Type B pancreatic cell (in vitro differentiated cells): ENCODE measurements at regions not wholly inside any gene's neighbourhood (a gene's known extent, or its start where the extent isn't known, plus 50 kb on each side); places are given as distances from the start of the nearest gene placed in this dataset.
"Not testable (repeated sequence)": the region's sequence is repeated elsewhere in the genome, so short reads cannot be mapped to it uniquely, and the experiment has no call there.

Source experiments
- DNase-seq: peaks from one replicate; pipeline ENCODE4 v3.0.0; 2021; ENCODE audit warnings: mixed read lengths; ENCODE audit not compliant: unreplicated experiment; ENCODE audit errors: extremely low spot score
- H3K27ac Mint-ChIP-seq: 2 replicates; pipeline ENCODE4 v1.8.0; 2021; ENCODE audit warnings: mild to moderate bottlenecking, mixed read lengths
- H3K27me3 Mint-ChIP-seq: 2 replicates; pipeline ENCODE4 v1.8.0; 2021; ENCODE audit warnings: mixed read lengths
- H3K36me3 Mint-ChIP-seq: 2 replicates; pipeline ENCODE4 v1.8.0; 2021; ENCODE audit warnings: mixed read lengths
- H3K4me1 Mint-ChIP-seq: one replicate; pipeline ENCODE4 v1.8.0; 2021; ENCODE audit warnings: mixed read lengths; ENCODE audit not compliant: unreplicated experiment
- H3K4me3 Mint-ChIP-seq: 2 replicates; pipeline ENCODE4 v1.8.0; 2021; ENCODE audit warnings: mild to moderate bottlenecking, mixed read lengths
- H3K9me3 Mint-ChIP-seq: 2 replicates; pipeline ENCODE4 v1.8.0; 2021; ENCODE audit warnings: mixed read lengths
- CTCF ChIP-seq: fragments of 200-600 bp; sonication (generic); conservative IDR thresholded peaks from 2 replicates; pipeline ENCODE4 v1.5.0; 2021; ENCODE audit warnings: antibody characterized with exemption, mild to moderate bottlenecking

GRCh38 chr21:14890141-14890540 is 174.7 kb downstream of the NRIP1 start:
- H3K9me3 Mint-ChIP-seq: no peaks in the 10 kb centered on the region
- TF ChIP-seq CTCF: no peak
- H3K27me3 Mint-ChIP-seq: no peaks in the 10 kb centered on the region
- DNase-seq: no peak
- no peaks in the 10 kb centered on the region for H3K36me3 Mint-ChIP-seq
- H3K4me3 Mint-ChIP-seq: no peak overlapping the region
- no peak overlapping the region for H3K27ac Mint-ChIP-seq
- peaks cover 7% of the 10 kb centered on the region for H3K4me1 Mint-ChIP-seq

- H3K9me3 Mint-ChIP-seq: peaks cover 1% of the 10 kb centered on the region
- no peak overlapping the region for H3K4me3 Mint-ChIP-seq
- peaks cover 7% of the 10 kb centered on the region for H3K4me1 Mint-ChIP-seq
- H3K27me3 Mint-ChIP-seq: no peaks in the 10 kb centered on the region
- no peak for DNase-seq
- TF ChIP-seq CTCF: no peak
- no peaks in the 10 kb centered on the region for H3K36me3 Mint-ChIP-seq
- H3K27ac Mint-ChIP-seq: no peak overlapping the region
Observed at GRCh38 chr21:14889080-14889810, 175.6 kb downstream of the NRIP1 start.

- Mint-ChIP-seq H3K36me3 (no peaks in the 10 kb centered on the region), H3K4me1 (peaks cover 7% of the 10 kb centered on the region), H3K4me3 (no peak overlapping the region), H3K27ac (no peak overlapping the region), H3K27me3 (no peaks in the 10 kb centered on the region), H3K9me3 (peaks cover 7% of the 10 kb centered on the region)
- no peak for DNase-seq
- TF ChIP-seq CTCF: no peak
Observed at GRCh38 chr21:14888202-14888601, 176.6 kb downstream of the NRIP1 start.

GRCh38 chr21:14886001-14886400 is 178.8 kb downstream of the NRIP1 start:
- H3K27me3 Mint-ChIP-seq: no peaks in the 10 kb centered on the region
- peaks cover 1% of the 10 kb centered on the region for H3K36me3 Mint-ChIP-seq
- no peak for TF ChIP-seq CTCF
- H3K4me1 Mint-ChIP-seq: peaks cover 7% of the 10 kb centered on the region
- H3K27ac Mint-ChIP-seq: no peak overlapping the region
- DNase-seq: no peak
- H3K4me3 Mint-ChIP-seq: no peak overlapping the region
- peaks cover 7% of the 10 kb centered on the region for H3K9me3 Mint-ChIP-seq

- DNase-seq: no peak
- Mint-ChIP-seq H3K27ac (no peak overlapping the region), H3K27me3 (no peaks in the 10 kb centered on the region), H3K4me3 (no peak overlapping the region), H3K4me1 (peaks cover 12% of the 10 kb centered on the region), H3K9me3 (peaks cover 7% of the 10 kb centered on the region), H3K36me3 (peaks cover 4% of the 10 kb centered on the region)
- TF ChIP-seq CTCF: no peak
Observed at GRCh38 chr21:14883351-14883750, 181.4 kb downstream of the NRIP1 start.

- H3K27me3 Mint-ChIP-seq, H3K36me3 Mint-ChIP-seq, DNase-seq, H3K4me3 Mint-ChIP-seq, H3K27ac Mint-ChIP-seq: not testable (repeated sequence)
- peaks cover 20% of the 10 kb centered on the region for H3K4me1 Mint-ChIP-seq
- peaks cover 11% of the 10 kb centered on the region for H3K9me3 Mint-ChIP-seq
Observed at GRCh38 chr21:14882545-14882944, 182.3 kb downstream of the NRIP1 start.
